GM23248 (cell line): ENCODE measurements at regions not wholly inside any gene's neighbourhood (a gene's known extent, or its start where the extent isn't known, plus 50 kb on each side); places are given as distances from the start of the nearest gene placed in this dataset.

Source experiments
- EZH2 ChIP-seq: fragments of 200-600 bp; sonication (generic); IDR thresholded peaks from 2 replicates; pipeline ENCODE4 v1.6.1; 2018; ENCODE audit warnings: antibody characterized with exemption, mild to moderate bottlenecking; ENCODE audit not compliant: insufficient read depth, poor library complexity, severe bottlenecking
- EZH2phosphoT487 ChIP-seq: fragments of 200-600 bp; sonication (generic); IDR thresholded peaks from 2 replicates; pipeline ENCODE4 v1.6.1; 2018; ENCODE audit warnings: antibody characterized with exemption, moderate library complexity, mild to moderate bottlenecking, low read depth; ENCODE audit not compliant: insufficient read depth

DNA sequence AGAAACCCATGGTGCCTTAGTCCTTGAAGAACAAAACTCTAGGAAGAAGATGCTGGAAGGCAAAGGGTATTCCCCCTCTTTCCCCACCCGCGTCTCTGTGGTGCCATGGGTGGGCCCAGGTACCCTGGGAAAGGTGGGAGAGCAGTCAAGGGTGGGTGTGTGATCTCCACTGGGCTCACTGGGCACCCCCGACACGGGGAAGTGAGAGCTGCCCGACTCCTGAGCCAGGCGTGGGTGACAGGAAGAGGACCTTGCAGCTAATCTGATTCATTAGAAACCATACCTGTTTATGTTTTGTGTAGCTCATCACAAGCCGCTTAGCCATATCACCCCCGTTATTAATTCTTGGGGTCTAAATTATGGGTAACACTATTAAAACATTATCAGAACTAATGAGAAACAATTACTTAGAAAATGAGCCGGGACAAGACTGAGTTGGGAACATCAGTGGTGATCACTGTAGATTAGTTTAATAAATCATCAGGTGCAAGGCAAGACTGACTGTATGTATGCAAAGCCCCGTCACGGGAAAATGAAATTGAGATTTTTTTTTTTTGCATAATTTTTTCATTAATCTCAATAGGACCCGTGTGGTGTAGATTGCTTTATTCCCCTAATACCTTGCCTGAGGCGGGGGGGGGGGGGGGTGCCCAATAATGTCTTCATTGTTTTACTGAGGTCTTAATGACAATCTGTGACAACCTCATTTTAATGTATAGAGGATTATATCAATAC lies 77.3 kb downstream of the ZIC5 start:
- TF ChIP-seq EZH2 (no peak), EZH2phosphoT487 (no peak)
